ENCODE measurements at regions not wholly inside any gene's neighbourhood (a gene's known extent, or its start where the extent isn't known, plus 50 kb on each side); places are given as distances from the start of the nearest gene placed in this dataset.
"Not testable (repeated sequence)": the region's sequence is repeated elsewhere in the genome, so short reads cannot be mapped to it uniquely, and the experiment has no call there.

GRCh38 chrX:3803713-3804112 is 90.3 kb upstream of the PRKX start:
- H3K4me2 ChIP-seq (ENCODE audit: control insufficient read depth, extremely low read depth, insufficient read depth, low read depth, low read length): no peak overlapping the region
- TF ChIP-seq EZH2 (IDR thresholded peaks at IDR 0.05; ENCODE audit: low read length): no peak
- TF ChIP-seq CTCF (optimal IDR thresholded peaks at IDR 0.05 in 1 of 3, IDR thresholded peaks at IDR 0.05 in 1 of 3, conservative IDR thresholded peaks at IDR 0.05 in 1 of 3; ENCODE audit: extremely low read depth in 1 of 3, insufficient read depth in 2 of 3, low read length in 3 of 3): no peak
- H3K4me3 ChIP-seq (ENCODE audit: control insufficient read depth in 2 of 3, extremely low read depth in 1 of 3, insufficient read depth in 2 of 3, low read depth in 1 of 3, low read length in 3 of 3): no peak overlapping the region
- no peaks in the 10 kb centered on the region for H3K9me1 ChIP-seq (ENCODE audit: control insufficient read depth, extremely low read depth, insufficient read depth, low read length)
- H3K4me1 ChIP-seq (ENCODE audit: control insufficient read depth, extremely low read depth, insufficient read depth, low read length): no peaks in the 10 kb centered on the region
- DNase-seq (ENCODE audit: low read depth, low spot score) (no peak), FAIRE-seq (no peak)
- H4K20me1 ChIP-seq (ENCODE audit: control insufficient read depth, extremely low read depth, insufficient read depth, low read length): no peaks in the 10 kb centered on the region
- no peaks in the 10 kb centered on the region for H3K36me3 ChIP-seq (ENCODE audit: control insufficient read depth in 2 of 2, extremely low read depth in 1 of 2, insufficient read depth in 2 of 2, low read length in 2 of 2)
- H2AFZ ChIP-seq (ENCODE audit: control insufficient read depth, low read length): no peak overlapping the region
- H3K79me2 ChIP-seq (ENCODE audit: control insufficient read depth, insufficient read depth, low read length): no peaks in the 10 kb centered on the region
- no peaks in the 10 kb centered on the region for H3K9me3 ChIP-seq (ENCODE audit: control insufficient read depth, low read depth, low read length)
- H3K27ac ChIP-seq (ENCODE audit: control insufficient read depth, insufficient read depth, low read length): no peak overlapping the region
- peaks cover 20% of the 10 kb centered on the region for H3K27me3 ChIP-seq (ENCODE audit: control insufficient read depth, extremely low read depth, insufficient read depth, low read length)
- H3K9ac ChIP-seq (ENCODE audit: control insufficient read depth, extremely low read depth, insufficient read depth, low read length): no peak overlapping the region
- dilution Hi-C loops (cut with MboI; ENCODE audit: extremely low pct_ligation_motif_present, low sequenced_read_pairs): no loop called here

GRCh38 chrX:3803305-3803704 is 89.9 kb upstream of the PRKX start:
- no peaks in the 10 kb centered on the region for H3K9me3 ChIP-seq (ENCODE audit: control insufficient read depth, low read depth, low read length)
- FAIRE-seq: no peak
- H2AFZ ChIP-seq (ENCODE audit: control insufficient read depth, low read length): no peak overlapping the region
- H3K27me3 ChIP-seq (ENCODE audit: control insufficient read depth, extremely low read depth, insufficient read depth, low read length): peaks cover 20% of the 10 kb centered on the region
- H3K9me1 ChIP-seq (ENCODE audit: control insufficient read depth, extremely low read depth, insufficient read depth, low read length): no peaks in the 10 kb centered on the region
- no peak for TF ChIP-seq CTCF (optimal IDR thresholded peaks at IDR 0.05 in 1 of 3, IDR thresholded peaks at IDR 0.05 in 1 of 3, conservative IDR thresholded peaks at IDR 0.05 in 1 of 3; ENCODE audit: extremely low read depth in 1 of 3, insufficient read depth in 2 of 3, low read length in 3 of 3)
- TF ChIP-seq EZH2 (IDR thresholded peaks at IDR 0.05; ENCODE audit: low read length): no peak
- H3K4me2 ChIP-seq (ENCODE audit: control insufficient read depth, extremely low read depth, insufficient read depth, low read depth, low read length): no peak overlapping the region
- no peak for DNase-seq (ENCODE audit: low read depth, low spot score)
- no peaks in the 10 kb centered on the region for H4K20me1 ChIP-seq (ENCODE audit: control insufficient read depth, extremely low read depth, insufficient read depth, low read length)
- no peak overlapping the region for H3K9ac ChIP-seq (ENCODE audit: control insufficient read depth, extremely low read depth, insufficient read depth, low read length)
- H3K79me2 ChIP-seq (ENCODE audit: control insufficient read depth, insufficient read depth, low read length): no peaks in the 10 kb centered on the region
- no peaks in the 10 kb centered on the region for H3K36me3 ChIP-seq (ENCODE audit: control insufficient read depth in 2 of 2, extremely low read depth in 1 of 2, insufficient read depth in 2 of 2, low read length in 2 of 2)
- no peaks in the 10 kb centered on the region for H3K4me1 ChIP-seq (ENCODE audit: control insufficient read depth, extremely low read depth, insufficient read depth, low read length)
- no peak overlapping the region for H3K4me3 ChIP-seq (ENCODE audit: control insufficient read depth in 2 of 3, extremely low read depth in 1 of 3, insufficient read depth in 2 of 3, low read depth in 1 of 3, low read length in 3 of 3)
- dilution Hi-C loops (cut with MboI; ENCODE audit: extremely low pct_ligation_motif_present, low sequenced_read_pairs): no loop called here
- H3K27ac ChIP-seq (ENCODE audit: control insufficient read depth, insufficient read depth, low read length): no peak overlapping the region

- H3K9ac ChIP-seq (ENCODE audit: control insufficient read depth, extremely low read depth, insufficient read depth, low read length); H2AFZ ChIP-seq (ENCODE audit: control insufficient read depth, low read length); H3K36me3 ChIP-seq (ENCODE audit: control insufficient read depth in 2 of 2, extremely low read depth in 1 of 2, insufficient read depth in 2 of 2, low read length in 2 of 2); dilution Hi-C loops (cut with MboI; ENCODE audit: extremely low pct_ligation_motif_present, low sequenced_read_pairs); H3K4me1 ChIP-seq (ENCODE audit: control insufficient read depth, extremely low read depth, insufficient read depth, low read length); H3K4me3 ChIP-seq (ENCODE audit: control insufficient read depth in 2 of 3, extremely low read depth in 1 of 3, insufficient read depth in 2 of 3, low read depth in 1 of 3, low read length in 3 of 3); H3K4me2 ChIP-seq (ENCODE audit: control insufficient read depth, extremely low read depth, insufficient read depth, low read depth, low read length); H4K20me1 ChIP-seq (ENCODE audit: control insufficient read depth, extremely low read depth, insufficient read depth, low read length); H3K27me3 ChIP-seq (ENCODE audit: control insufficient read depth, extremely low read depth, insufficient read depth, low read length); H3K9me3 ChIP-seq (ENCODE audit: control insufficient read depth, low read depth, low read length); FAIRE-seq; H3K27ac ChIP-seq (ENCODE audit: control insufficient read depth, insufficient read depth, low read length); H3K9me1 ChIP-seq (ENCODE audit: control insufficient read depth, extremely low read depth, insufficient read depth, low read length); H3K79me2 ChIP-seq (ENCODE audit: control insufficient read depth, insufficient read depth, low read length); DNase-seq (ENCODE audit: low read depth, low spot score): not testable (repeated sequence)
These were observed 82.0 kb upstream of the PRKX start for GRCh38 chrX:3795411-3795810.
